ENCODE measurements at regions not wholly inside any gene's neighbourhood (a gene's known extent, or its start where the extent isn't known, plus 50 kb on each side); places are given as distances from the start of the nearest gene placed in this dataset.

DNA sequence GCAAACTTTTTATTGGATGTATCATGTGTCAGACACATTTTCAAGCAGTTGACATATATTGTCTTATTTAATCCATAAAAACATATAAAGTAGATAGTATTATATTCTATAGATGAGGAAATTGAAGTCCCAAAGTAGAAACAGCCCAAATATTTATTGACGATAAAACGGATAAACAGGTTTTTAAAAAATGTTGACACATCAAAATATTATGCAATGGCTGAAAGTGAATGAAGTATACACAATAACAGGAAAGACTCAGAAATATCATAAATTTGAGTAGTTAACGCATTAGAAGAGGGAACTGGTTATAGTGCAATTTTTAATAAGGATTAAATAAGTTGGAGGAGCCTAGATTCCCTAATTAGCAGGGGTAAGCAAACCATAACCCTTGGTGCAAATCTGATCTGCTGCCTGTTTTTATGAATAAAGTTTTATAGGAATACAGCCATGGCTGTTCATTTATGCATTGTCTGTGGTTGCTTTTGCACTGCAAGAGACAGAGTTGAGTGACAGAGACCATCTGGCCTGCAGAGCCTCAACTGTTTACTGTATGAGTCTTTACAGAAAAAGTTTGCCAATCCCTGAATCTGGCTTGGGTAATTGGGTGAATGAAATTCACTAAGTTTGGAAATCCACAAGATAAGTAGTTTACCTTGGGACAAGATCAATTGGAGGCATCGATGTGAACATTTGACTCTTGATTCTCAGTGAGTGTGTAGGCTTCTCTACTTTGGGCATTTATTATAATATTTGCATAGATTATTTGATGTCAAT, 50.6 kb upstream of the EXOC2 start:
- H3K9me3 ChIP-seq: no peaks in the 10 kb centered on the region
- no peaks in the 10 kb centered on the region for H3K27me3 ChIP-seq
- intact Hi-C loops (cut with DNase I): no loop called here
- WGBS, 2 donors: 59 to 65% methylated on average over 4 of the region's 4 CpGs
- no peaks in the 10 kb centered on the region for H3K4me1 ChIP-seq
- no peak for TF ChIP-seq POLR2A (IDR thresholded peaks at IDR 0.05)
- TF ChIP-seq, protein P1, sequence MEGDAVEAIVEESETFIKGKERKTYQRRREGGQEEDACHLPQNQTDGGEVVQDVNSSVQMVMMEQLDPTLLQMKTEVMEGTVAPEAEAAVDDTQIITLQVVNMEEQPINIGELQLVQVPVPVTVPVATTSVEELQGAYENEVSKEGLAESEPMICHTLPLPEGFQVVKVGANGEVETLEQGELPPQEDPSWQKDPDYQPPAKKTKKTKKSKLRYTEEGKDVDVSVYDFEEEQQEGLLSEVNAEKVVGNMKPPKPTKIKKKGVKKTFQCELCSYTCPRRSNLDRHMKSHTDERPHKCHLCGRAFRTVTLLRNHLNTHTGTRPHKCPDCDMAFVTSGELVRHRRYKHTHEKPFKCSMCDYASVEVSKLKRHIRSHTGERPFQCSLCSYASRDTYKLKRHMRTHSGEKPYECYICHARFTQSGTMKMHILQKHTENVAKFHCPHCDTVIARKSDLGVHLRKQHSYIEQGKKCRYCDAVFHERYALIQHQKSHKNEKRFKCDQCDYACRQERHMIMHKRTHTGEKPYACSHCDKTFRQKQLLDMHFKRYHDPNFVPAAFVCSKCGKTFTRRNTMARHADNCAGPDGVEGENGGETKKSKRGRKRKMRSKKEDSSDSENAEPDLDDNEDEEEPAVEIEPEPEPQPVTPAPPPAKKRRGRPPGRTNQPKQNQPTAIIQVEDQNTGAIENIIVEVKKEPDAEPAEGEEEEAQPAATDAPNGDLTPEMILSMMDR (IDR thresholded peaks at IDR 0.05): no peak
- H3K4me3 ChIP-seq: no peak overlapping the region
- H3K36me3 ChIP-seq: no peaks in the 10 kb centered on the region
- H3K27ac ChIP-seq: no peak overlapping the region
- DNase-seq: no peak

Measured in esophagus squamous epithelium (tissue), 5 donors.